22Rv1 (cell line): ENCODE measurements at regions not wholly inside any gene's neighbourhood (a gene's known extent, or its start where the extent isn't known, plus 50 kb on each side); places are given as distances from the start of the nearest gene placed in this dataset.

Source experiments
- H3K27ac ChIP-seq: fragments of 450-650 bp; 2 replicates; pipeline ENCODE4 v1.5.1; 2017
- CTCF ChIP-seq: fragments of 450-650 bp; IDR thresholded peaks from 2 replicates; pipeline ENCODE4 v1.5.1; 2017; ENCODE audit warnings: mild to moderate bottlenecking
- ZFX ChIP-seq: fragments of 450-650 bp; IDR thresholded peaks from 2 replicates; pipeline ENCODE4 v1.6.1; 2017; ENCODE audit warnings: antibody characterized with exemption, borderline replicate concordance

GRCh38 chr16:80403894-80404293 is 136.9 kb upstream of the DYNLRB2 start:
- no peak for TF ChIP-seq CTCF
- TF ChIP-seq ZFX: no peak

GRCh38 chr16:80390871-80391489 is 149.8 kb upstream of the DYNLRB2 start:
- no peak overlapping the region for H3K27ac ChIP-seq
- no peak for TF ChIP-seq CTCF
- no peak for TF ChIP-seq ZFX

More at GRCh38 chr16:80403894-80404293, 136.9 kb upstream of the DYNLRB2 start:
- no peak overlapping the region for H3K27ac ChIP-seq

- no peak overlapping the region for H3K27ac ChIP-seq
- TF ChIP-seq ZFX (no peak), CTCF (no peak)
Observed at GRCh38 chr16:80390046-80390445, 150.7 kb upstream of the DYNLRB2 start.

GRCh38 chr16:80389338-80389737 is 151.5 kb upstream of the DYNLRB2 start:
- TF ChIP-seq CTCF (no peak), ZFX (no peak)
- no peak overlapping the region for H3K27ac ChIP-seq

- TF ChIP-seq ZFX (no peak), CTCF (no peak)
- H3K27ac ChIP-seq: no peak overlapping the region
Observed at GRCh38 chr16:80387318-80387921, 153.4 kb upstream of the DYNLRB2 start.

GRCh38 chr16:80384862-80385261 is 155.9 kb upstream of the DYNLRB2 start:
- TF ChIP-seq ZFX: no peak
- no peak overlapping the region for H3K27ac ChIP-seq

- H3K27ac ChIP-seq: no peak overlapping the region
- TF ChIP-seq ZFX: no peak
- TF ChIP-seq CTCF: no peak
Observed at GRCh38 chr16:80380514-80380913, 160.3 kb upstream of the DYNLRB2 start.
